Activated CD8-positive, alpha-beta T cell treated with anti-CD3 and anti-CD28 coated beads for 36 hours (primary cell): ENCODE measurements at regions not wholly inside any gene's neighbourhood (a gene's known extent, or its start where the extent isn't known, plus 50 kb on each side); places are given as distances from the start of the nearest gene placed in this dataset.

Experiments
- ATAC-seq: fragments of 200-7000 bp; cut with Tn5 transposase; one replicate; pipeline ENCODE4 v1.10.0; 2021; ENCODE audit warnings: mild to moderate bottlenecking, moderate library complexity
- CTCF ChIA-PET: fragments of 350-600 bp; sonication (Branson Sonifier 250); formaldehyde crosslinking; loops from one replicate; lab custom pipeline; 2021; ENCODE audit warnings: antibody characterized with exemption; lab: Charles Lee
- POLR2A ChIA-PET: fragments of 350-600 bp; sonication (Branson Sonifier 250); formaldehyde crosslinking; loops from one replicate; lab custom pipeline; 2021; ENCODE audit warnings: antibody characterized with exemption; lab: Charles Lee
- DNase-seq: peaks from one replicate; pipeline ENCODE4 v3.0.0-alpha.2; 2020
- H3K27ac Mint-ChIP-seq: one replicate; pipeline ENCODE4 v1.8.0; 2021; ENCODE audit warnings: mild to moderate bottlenecking, mixed read lengths
- H3K27me3 Mint-ChIP-seq: one replicate; pipeline ENCODE4 v1.8.0; 2021; ENCODE audit warnings: mixed read lengths
- H3K36me3 Mint-ChIP-seq: one replicate; pipeline ENCODE4 v1.8.0; 2021; ENCODE audit warnings: low read depth, mixed read lengths
- H3K4me1 Mint-ChIP-seq: one replicate; pipeline ENCODE4 v1.8.0; 2021; ENCODE audit warnings: low read depth, mixed read lengths
- H3K4me3 Mint-ChIP-seq: one replicate; pipeline ENCODE4 v1.8.0; 2021; ENCODE audit warnings: mild to moderate bottlenecking, moderate library complexity, mixed read lengths
- H3K9me3 Mint-ChIP-seq: one replicate; pipeline ENCODE4 v1.8.0; 2021; ENCODE audit warnings: mixed read lengths
- CTCF ChIP-seq: fragments of 200-600 bp; IDR thresholded peaks from one replicate; pipeline ENCODE4 v1.8.0; 2022; ENCODE audit warnings: antibody characterized with exemption, mild to moderate bottlenecking
- intact Hi-C: fragments of 100-400 bp; cut with micrococcal nuclease; formaldehyde crosslinking; loops from one replicate; pipeline ENCODE4 v1.10.0; 2022

- Mint-ChIP-seq H3K9me3 (peaks cover 6% of the 10 kb centered on the region), H3K27ac (no peak overlapping the region), H3K27me3 (no peaks in the 10 kb centered on the region), H3K4me1 (no peaks in the 10 kb centered on the region), H3K36me3 (no peaks in the 10 kb centered on the region), H3K4me3 (no peak overlapping the region)
- CTCF ChIA-PET, result no interaction called here
- DNase-seq, result no peak
- intact Hi-C loops, result no loop called here
- POLR2A ChIA-PET, result no interaction called here
- no peak for ATAC-seq
- no peak for TF ChIP-seq CTCF
Observed at GRCh38 chr11:129503646-129504045, 128.0 kb downstream of the BARX2 start.

GRCh38 chr11:129505266-129505665 lies 129.6 kb downstream of the BARX2 start:
- Mint-ChIP-seq H3K9me3 (peaks cover 5% of the 10 kb centered on the region), H3K36me3 (no peaks in the 10 kb centered on the region), H3K27ac (no peak overlapping the region), H3K4me1 (no peaks in the 10 kb centered on the region), H3K4me3 (no peak overlapping the region), H3K27me3 (no peaks in the 10 kb centered on the region)
- TF ChIP-seq CTCF, result no peak
- ATAC-seq, result no peak
- ChIA-PET POLR2A (no interaction called here), CTCF (no interaction called here)
- intact Hi-C loops, result no loop called here
- no peak for DNase-seq

- DNase-seq (no peak), ATAC-seq (no peak)
- H3K9me3 Mint-ChIP-seq, result peaks cover 5% of the 10 kb centered on the region
- H3K36me3 Mint-ChIP-seq, result no peaks in the 10 kb centered on the region
- intact Hi-C loops, result no loop called here
- no peak overlapping the region for H3K27ac Mint-ChIP-seq
- H3K4me1 Mint-ChIP-seq, result no peaks in the 10 kb centered on the region
- no peak overlapping the region for H3K4me3 Mint-ChIP-seq
- peaks cover under 1% of the 10 kb centered on the region for H3K27me3 Mint-ChIP-seq
- ChIA-PET POLR2A (no interaction called here), CTCF (no interaction called here)
- no peak for TF ChIP-seq CTCF
Observed at GRCh38 chr11:129508163-129508562, 132.5 kb downstream of the BARX2 start.

- H3K9me3 Mint-ChIP-seq, result peaks cover 3% of the 10 kb centered on the region
- H3K4me1 Mint-ChIP-seq, result no peaks in the 10 kb centered on the region
- POLR2A ChIA-PET, result no interaction called here
- no peak overlapping the region for H3K4me3 Mint-ChIP-seq
- no peak for TF ChIP-seq CTCF
- ATAC-seq, result no peak
- CTCF ChIA-PET, result no interaction called here
- no peak overlapping the region for H3K27ac Mint-ChIP-seq
- H3K27me3 Mint-ChIP-seq, result no peaks in the 10 kb centered on the region
- intact Hi-C loops, result no loop called here
- H3K36me3 Mint-ChIP-seq, result no peaks in the 10 kb centered on the region
- DNase-seq, result no peak
Observed at GRCh38 chr11:129528296-129528695, 152.6 kb downstream of the BARX2 start.

GRCh38 chr11:129530154-129530895 lies 154.7 kb downstream of the BARX2 start:
- peaks cover 4% of the 10 kb centered on the region for H3K9me3 Mint-ChIP-seq
- no peaks in the 10 kb centered on the region for H3K4me1 Mint-ChIP-seq
- H3K36me3 Mint-ChIP-seq, result no peaks in the 10 kb centered on the region
- ChIA-PET CTCF (no interaction called here), POLR2A (no interaction called here)
- H3K4me3 Mint-ChIP-seq, result no peak overlapping the region
- ATAC-seq (no peak), DNase-seq (no peak)
- no peak overlapping the region for H3K27ac Mint-ChIP-seq
- intact Hi-C loops, result no loop called here
- H3K27me3 Mint-ChIP-seq, result no peaks in the 10 kb centered on the region
- no peak for TF ChIP-seq CTCF
